ENCODE measurements at regions not wholly inside any gene's neighbourhood (a gene's known extent, or its start where the extent isn't known, plus 50 kb on each side); places are given as distances from the start of the nearest gene placed in this dataset.

DNA sequence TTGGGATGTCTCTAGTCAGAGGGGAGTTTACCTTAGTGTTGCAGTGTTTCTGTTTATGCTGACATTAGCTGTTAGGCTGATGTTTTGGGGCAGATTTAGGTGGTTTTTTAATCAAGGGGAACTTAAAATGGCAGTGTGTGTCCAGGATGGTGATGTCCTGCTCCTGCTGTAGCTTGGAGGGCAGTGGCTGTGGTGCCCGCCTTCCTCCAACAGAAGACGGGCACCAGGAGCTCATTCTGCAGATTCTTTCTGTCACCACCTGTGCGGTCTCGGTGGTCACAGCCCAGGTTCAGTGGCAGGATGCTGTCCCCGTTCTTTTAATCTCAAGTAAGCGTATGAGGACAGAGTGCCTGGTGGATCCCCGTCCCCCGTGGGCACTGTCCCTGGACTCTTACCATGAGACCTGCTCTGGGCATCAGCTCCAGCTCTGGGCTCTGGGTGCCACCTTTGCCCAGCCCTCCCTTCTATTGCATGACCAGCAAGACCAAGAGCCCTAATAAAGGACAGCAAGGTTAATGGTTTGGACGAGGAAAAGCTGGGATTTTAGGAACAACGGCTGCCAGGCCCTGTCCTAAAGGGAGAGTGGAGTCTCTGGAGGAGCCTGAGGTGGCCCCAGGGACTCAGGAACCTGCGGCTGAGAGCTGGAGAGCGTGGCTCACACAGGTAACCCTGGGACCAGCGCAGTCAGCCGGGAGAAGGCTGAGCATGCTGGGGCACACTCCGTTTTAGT, 217.3 kb downstream of the ERMARD start:
- TF ChIP-seq SMAD4 (CRISPR knock-in tag; IDR thresholded peaks at IDR 0.05) (no peak), TCF7 (CRISPR knock-in tag; IDR thresholded peaks at IDR 0.05; ENCODE audit: low read depth) (no peak), ZNF263 (CRISPR knock-in tag; IDR thresholded peaks at IDR 0.05; ENCODE audit: low read depth) (no peak), TEAD4 (CRISPR knock-in tag; IDR thresholded peaks at IDR 0.05) (no peak)
- TF ChIP-seq, protein P1, sequence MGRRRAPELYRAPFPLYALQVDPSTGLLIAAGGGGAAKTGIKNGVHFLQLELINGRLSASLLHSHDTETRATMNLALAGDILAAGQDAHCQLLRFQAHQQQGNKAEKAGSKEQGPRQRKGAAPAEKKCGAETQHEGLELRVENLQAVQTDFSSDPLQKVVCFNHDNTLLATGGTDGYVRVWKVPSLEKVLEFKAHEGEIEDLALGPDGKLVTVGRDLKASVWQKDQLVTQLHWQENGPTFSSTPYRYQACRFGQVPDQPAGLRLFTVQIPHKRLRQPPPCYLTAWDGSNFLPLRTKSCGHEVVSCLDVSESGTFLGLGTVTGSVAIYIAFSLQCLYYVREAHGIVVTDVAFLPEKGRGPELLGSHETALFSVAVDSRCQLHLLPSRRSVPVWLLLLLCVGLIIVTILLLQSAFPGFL (CRISPR knock-in tag; IDR thresholded peaks at IDR 0.05; ENCODE audit: borderline replicate concordance), result no peak

Measured in WTC11 (cell line).